ENCODE measurements at regions not wholly inside any gene's neighbourhood (a gene's known extent, or its start where the extent isn't known, plus 50 kb on each side); places are given as distances from the start of the nearest gene placed in this dataset.

- H3K27me3 ChIP-seq: peaks cover 0 to 71% (median 0%) of the 10 kb centered on the region in 4 donors
- H3K4me1 ChIP-seq: no peaks in the 10 kb centered on the region
- intact Hi-C loops (cut with DNase I): no loop called here
- H3K9me3 ChIP-seq: no peaks in the 10 kb centered on the region
- no peak for DNase-seq
- no peak for TF ChIP-seq POLR2A (IDR thresholded peaks at IDR 0.05)
- no peak for TF ChIP-seq CTCF (IDR thresholded peaks at IDR 0.05)
- WGBS, 2 donors: 66% methylated on average over 6 of the region's 18 CpGs; no CpG with 5 or more reads in 1 of the 2 donors
- no peak overlapping the region for H3K27ac ChIP-seq
- no peak overlapping the region for H3K4me3 ChIP-seq
- H3K36me3 ChIP-seq: no peaks in the 10 kb centered on the region
Observed at GRCh38 chr20:62566771-62567170, 75.5 kb upstream of the SLCO4A1 start.

GRCh38 chr20:62567246-62568044 is 74.9 kb upstream of the SLCO4A1 start:
- TF ChIP-seq CTCF (IDR thresholded peaks at IDR 0.05) (no peak), POLR2A (IDR thresholded peaks at IDR 0.05) (no peak)
- Histone ChIP-seq H3K36me3 (no peaks in the 10 kb centered on the region), H3K27ac (no peak overlapping the region), H3K4me3 (no peak overlapping the region), H3K9me3 (no peaks in the 10 kb centered on the region), H3K27me3 (peaks cover 0 to 67% (median 0%) of the 10 kb centered on the region in 4 donors), H3K4me1 (no peaks in the 10 kb centered on the region)
- intact Hi-C loops (cut with DNase I): no loop called here
- WGBS, 2 donors: 64 to 76% methylated on average over 12 to 15 of the region's 25 CpGs
- no peak for DNase-seq

GRCh38 chr20:62568045-62568389 is 74.3 kb upstream of the SLCO4A1 start:
- intact Hi-C loops (cut with DNase I): no loop called here
- no peak for TF ChIP-seq POLR2A (IDR thresholded peaks at IDR 0.05)
- no peak for TF ChIP-seq CTCF (IDR thresholded peaks at IDR 0.05)
- H3K27me3 ChIP-seq: peaks cover 0 to 67% (median under 1%) of the 10 kb centered on the region in 4 donors
- H3K27ac ChIP-seq: no peak overlapping the region
- H3K4me1 ChIP-seq: no peaks in the 10 kb centered on the region
- 86% methylated on average over 5 of the region's 8 CpGs; no CpG with 5 or more reads in 1 of the 2 donors for WGBS, 2 donors
- no peak overlapping the region for H3K4me3 ChIP-seq
- no peaks in the 10 kb centered on the region for H3K36me3 ChIP-seq
- DNase-seq: no peak
- H3K9me3 ChIP-seq: no peaks in the 10 kb centered on the region

- no peak for DNase-seq
- Histone ChIP-seq H3K9me3 (no peaks in the 10 kb centered on the region), H3K27ac (no peak overlapping the region), H3K27me3 (peaks cover 0 to 67% (median 1%) of the 10 kb centered on the region in 4 donors), H3K36me3 (no peaks in the 10 kb centered on the region), H3K4me1 (no peaks in the 10 kb centered on the region), H3K4me3 (no peak overlapping the region)
- WGBS, 2 donors: 77 to 84% methylated on average over 10 to 11 of the region's 19 CpGs
- intact Hi-C loops (cut with DNase I): no loop called here
- TF ChIP-seq POLR2A (IDR thresholded peaks at IDR 0.05) (no peak), CTCF (IDR thresholded peaks at IDR 0.05) (no peak)
Observed at GRCh38 chr20:62569615-62570014, 72.7 kb upstream of the SLCO4A1 start.

- intact Hi-C loops (cut with DNase I): no loop called here
- 33 to 56% methylated on average over 2 to 3 of the region's 5 CpGs for WGBS, 2 donors
- H3K27me3 ChIP-seq: peaks cover 0 to 71% (median 1%) of the 10 kb centered on the region in 4 donors
Observed at GRCh38 chr20:62570403-62570802, 71.9 kb upstream of the SLCO4A1 start.

More at GRCh38 chr20:62570403-62570802, 71.9 kb upstream of the SLCO4A1 start:
- no peaks in the 10 kb centered on the region for H3K9me3 ChIP-seq
- H3K36me3 ChIP-seq: no peaks in the 10 kb centered on the region
- TF ChIP-seq CTCF (IDR thresholded peaks at IDR 0.05): no peak
- TF ChIP-seq POLR2A (IDR thresholded peaks at IDR 0.05): no peak
- no peak overlapping the region for H3K4me3 ChIP-seq
- H3K27ac ChIP-seq: no peak overlapping the region
- DNase-seq: no peak
- H3K4me1 ChIP-seq: no peaks in the 10 kb centered on the region

Measured in esophagus squamous epithelium (tissue), 5 donors.